ENCODE measurements at regions not wholly inside any gene's neighbourhood (a gene's known extent, or its start where the extent isn't known, plus 50 kb on each side); places are given as distances from the start of the nearest gene placed in this dataset.
"Not testable (repeated sequence)": the region's sequence is repeated elsewhere in the genome, so short reads cannot be mapped to it uniquely, and the experiment has no call there.

DNA sequence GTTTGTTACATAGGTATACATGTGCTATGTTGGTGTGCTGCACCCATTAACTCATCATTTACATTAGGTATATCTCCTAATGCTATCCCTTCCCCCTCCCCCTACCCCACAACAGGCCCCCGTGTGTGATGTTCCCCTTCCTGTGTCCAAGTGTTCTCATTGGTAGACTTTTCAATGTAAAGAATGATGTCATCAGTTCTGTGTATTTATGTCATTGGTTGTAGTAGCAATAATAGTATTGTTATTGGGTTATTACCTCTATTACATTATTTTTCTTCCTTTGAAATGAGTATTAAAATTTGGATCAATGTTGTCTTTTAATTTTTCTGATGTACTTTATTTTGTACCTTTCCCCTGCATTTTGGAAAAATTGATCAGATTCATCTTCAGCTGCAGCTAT lies 214.1 kb downstream of the TPRG1 start:
- ATAC-seq (ENCODE audit: low read depth); H3K9me1 ChIP-seq (ENCODE audit: insufficient read depth, low read length); H2AK9ac ChIP-seq (replicated peaks; ENCODE audit: low read depth, low read length, poor library complexity); POLR2A ChIA-PET (ENCODE audit: unreplicated experiment); dilution Hi-C loops (cut with HindIII; ENCODE audit: low sequenced_read_pairs, unreplicated experiment); in situ Hi-C loops (cut with MboI; ENCODE audit: low sequenced_read_pairs); H2BK20ac ChIP-seq (ENCODE audit: low read depth, low read length); intact Hi-C loops (cut with micrococcal nuclease); BruUV-seq (replicated peaks); H3K14ac ChIP-seq (replicated peaks; ENCODE audit: low read depth, low read length); H3K18ac ChIP-seq (ENCODE audit: low read depth, low read length); H2AFZ ChIP-seq (replicated peaks; ENCODE audit: low read length, poor library complexity); H2BK5ac ChIP-seq (ENCODE audit: low read depth, low read length, poor library complexity, severe bottlenecking); H3K79me1 ChIP-seq (ENCODE audit: low read depth in 1 of 2, low read length in 2 of 2); H3K4me1 ChIP-seq (ENCODE audit: control insufficient read depth, insufficient read depth, low read length); H3K4ac ChIP-seq (ENCODE audit: low read depth, low read length); H3K4me2 ChIP-seq (ENCODE audit: low read depth, low read length); CTCF ChIA-PET; H3K27me3 ChIP-seq (ENCODE audit: control insufficient read depth, insufficient read depth, low read length); H4K8ac ChIP-seq (ENCODE audit: low read depth in 2 of 2, low read length in 2 of 2); H3K56ac ChIP-seq (ENCODE audit: extremely low read depth, insufficient read depth, low read length); H4K20me1 ChIP-seq (ENCODE audit: insufficient read depth, low read length); DNase-seq; H3K27ac ChIP-seq (ENCODE audit: insufficient read depth, low read length); H4K91ac ChIP-seq (ENCODE audit: insufficient read depth, low read depth, low read length); H2AK5ac ChIP-seq (ENCODE audit: low read depth, low read length); H3K9me3 ChIP-seq (ENCODE audit: control insufficient read depth, insufficient read depth, low read length); H2BK120ac ChIP-seq (ENCODE audit: low read depth, low read length); H4K5ac ChIP-seq (ENCODE audit: low read depth, low read length); H3K36me3 ChIP-seq (ENCODE audit: control insufficient read depth, insufficient read depth, low read length); H3K23ac ChIP-seq (ENCODE audit: low read depth, low read length); H3K9ac ChIP-seq (ENCODE audit: low read depth, low read length); H2BK15ac ChIP-seq (ENCODE audit: low read depth, low read length); H3K4me3 ChIP-seq (ENCODE audit: insufficient read depth, low read depth, low read length): not testable (repeated sequence)
- WGBS, 2 experiments (ENCODE audit: extremely low coverage in 2 of 2, insufficient read length in 1 of 2): no CpG with 5 or more reads among the region's 1 CpG
